ENCODE measurements at regions not wholly inside any gene's neighbourhood (a gene's known extent, or its start where the extent isn't known, plus 50 kb on each side); places are given as distances from the start of the nearest gene placed in this dataset.

GRCh38 chr1:234670967-234671626, 61.1 kb upstream of the IRF2BP2 start:
- no peak for TF ChIP-seq CTCF (IDR thresholded peaks at IDR 0.05 in 2 of 3, conservative IDR thresholded peaks at IDR 0.05 in 1 of 3; ENCODE audit: borderline replicate concordance in 1 of 3, insufficient read depth in 1 of 3, low read depth in 2 of 3, low read length in 2 of 3)
- TF ChIP-seq POLR2A (IDR thresholded peaks at IDR 0.05; ENCODE audit: borderline replicate concordance, extremely low read depth, insufficient read depth, insufficient read length) = no peak
- TF ChIP-seq POLR2AphosphoS5 (IDR thresholded peaks at IDR 0.05; ENCODE audit: low read depth, low read length) = no peak
- no peak for TF ChIP-seq SP1 (IDR thresholded peaks at IDR 0.05; ENCODE audit: low read depth)
- TF ChIP-seq, protein P1, sequence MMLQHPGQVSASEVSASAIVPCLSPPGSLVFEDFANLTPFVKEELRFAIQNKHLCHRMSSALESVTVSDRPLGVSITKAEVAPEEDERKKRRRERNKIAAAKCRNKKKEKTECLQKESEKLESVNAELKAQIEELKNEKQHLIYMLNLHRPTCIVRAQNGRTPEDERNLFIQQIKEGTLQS (IDR thresholded peaks at IDR 0.05) = no peak
- no peak for TF ChIP-seq RAD21 (IDR thresholded peaks at IDR 0.05; ENCODE audit: low read depth)
- TF ChIP-seq MAX (IDR thresholded peaks at IDR 0.05) = no peak
- no peak for TF ChIP-seq ELF1 (IDR thresholded peaks at IDR 0.05; ENCODE audit: borderline replicate concordance, low read depth)
- no peak for TF ChIP-seq SIN3A (IDR thresholded peaks at IDR 0.05; ENCODE audit: low read depth)
- TF ChIP-seq YY1 (IDR thresholded peaks at IDR 0.05; ENCODE audit: extremely low read depth, insufficient replicate concordance, low read depth, low read length) = no peak
- no peak for TF ChIP-seq JUND (IDR thresholded peaks at IDR 0.05)
- TF ChIP-seq EZH2 (IDR thresholded peaks at IDR 0.05) = no peak
- TF ChIP-seq ZNF274 (IDR thresholded peaks at IDR 0.05; ENCODE audit: low read depth, low read length) = no peak
- TF ChIP-seq EZH2phosphoT487 (IDR thresholded peaks at IDR 0.05; ENCODE audit: borderline replicate concordance) = no peak
